Large intestine (tissue), 3 donors: ENCODE measurements at regions not wholly inside any gene's neighbourhood (a gene's known extent, or its start where the extent isn't known, plus 50 kb on each side); places are given as distances from the start of the nearest gene placed in this dataset.
"Not testable (repeated sequence)": the region's sequence is repeated elsewhere in the genome, so short reads cannot be mapped to it uniquely, and the experiment has no call there.

Source experiments
- DNase-seq, 2 donors: peaks; one replicate each; pipeline versions ENCODE4 v3.0.0 to v3.0.0-alpha.2; 2013
- H3K27ac ChIP-seq: one replicate; pipeline ENCODE4 v1.5.1; 2013; ENCODE audit warnings: low read length
- H3K27me3 ChIP-seq: 2 replicates; pipeline ENCODE4 v1.6.1; 2013; ENCODE audit warnings: low read length; ENCODE audit not compliant: control insufficient read depth, insufficient read depth
- H3K36me3 ChIP-seq: 2 replicates; pipeline ENCODE4 v1.6.1; 2013; ENCODE audit warnings: low read length; ENCODE audit not compliant: control insufficient read depth, insufficient read depth
- H3K4me1 ChIP-seq: one replicate; pipeline ENCODE4 v1.6.1; 2013; ENCODE audit warnings: low read length; ENCODE audit not compliant: control insufficient read depth, insufficient read depth
- H3K4me3 ChIP-seq: one replicate; pipeline ENCODE4 v1.5.1; 2013; ENCODE audit warnings: low read length
- H3K9me3 ChIP-seq: one replicate; pipeline ENCODE4 v1.6.1; 2013; ENCODE audit warnings: mild to moderate bottlenecking, low read depth, low read length, moderate library complexity; ENCODE audit not compliant: control insufficient read depth
- WGBS: methylation state at CpG from one replicate; pipeline ENCODE4 v1.1.5; 2013; ENCODE audit warnings: low lambda C conversion rate; ENCODE audit not compliant: insufficient coverage; 5-methylcytosine and 5-hydroxymethylcytosine counted together

GRCh38 chr9:85880507-85880906 lies 60.4 kb upstream of the NAA35 start:
- WGBS, result no CpG with 5 or more reads among the region's 3 CpGs
- not testable (repeated sequence) for H3K27me3 ChIP-seq, DNase-seq, H3K4me1 ChIP-seq, H3K9me3 ChIP-seq, H3K27ac ChIP-seq, H3K36me3 ChIP-seq, H3K4me3 ChIP-seq

- DNase-seq, result no peak
- Histone ChIP-seq H3K27me3 (no peaks in the 10 kb centered on the region), H3K9me3 (no peaks in the 10 kb centered on the region), H3K4me1 (no peaks in the 10 kb centered on the region), H3K27ac (no peak overlapping the region), H3K36me3 (no peaks in the 10 kb centered on the region), H3K4me3 (no peak overlapping the region)
- no CpG with 5 or more reads among the region's 8 CpGs for WGBS
Observed at GRCh38 chr9:85884256-85884655, 56.7 kb upstream of the NAA35 start.

- no peaks in the 10 kb centered on the region for H3K27me3 ChIP-seq
- no peaks in the 10 kb centered on the region for H3K9me3 ChIP-seq
- H3K4me1 ChIP-seq, result no peaks in the 10 kb centered on the region
- no peak overlapping the region for H3K27ac ChIP-seq
- 100% methylated on average over 1 of the region's 1 CpG for WGBS
- no peak for DNase-seq
- no peaks in the 10 kb centered on the region for H3K36me3 ChIP-seq
- no peak overlapping the region for H3K4me3 ChIP-seq
Observed at GRCh38 chr9:85890962-85891361, 50.0 kb upstream of the NAA35 start.
